ENCODE measurements at regions not wholly inside any gene's neighbourhood (a gene's known extent, or its start where the extent isn't known, plus 50 kb on each side); places are given as distances from the start of the nearest gene placed in this dataset.

GRCh38 chr21:31502537-31503143, 156.9 kb upstream of the SOD1 start (continued):
- no peak for TF ChIP-seq RELA (IDR thresholded peaks at IDR 0.05; ENCODE audit: borderline replicate concordance, partially characterized antibody)
- TF ChIP-seq ZBTB33 (IDR thresholded peaks at IDR 0.05) = no peak
- TF ChIP-seq RELB (IDR thresholded peaks at IDR 0.05; ENCODE audit: low read depth) = no peak

GRCh38 chr21:31501926-31502325, 157.6 kb upstream of the SOD1 start:
- H3K79me2 ChIP-seq (ENCODE audit: control insufficient read depth, insufficient read depth, low read length) = no peaks in the 10 kb centered on the region
- no peak overlapping the region for H3K4me2 ChIP-seq (ENCODE audit: control insufficient read depth, insufficient read depth)
- SMC1A ChIA-PET (ENCODE audit: uncharacterized antibody, unreplicated experiment) = no interaction called here
- POLR2A ChIA-PET = interaction anchor here (0.6 kb wide), 1 partner anchor 104 kb away, joined by 4 read pairs; no protein-coding TSS in a partner anchor
- FAIRE-seq = no peak
- CTCF ChIA-PET = interaction anchor here (1.3 kb wide), 1 partner anchor 79 kb away, joined by 4 read pairs; no protein-coding TSS in a partner anchor
- no peak for ATAC-seq
- H4K20me1 ChIP-seq (ENCODE audit: control insufficient read depth, insufficient read depth) = no peaks in the 10 kb centered on the region
- H3K27me3 ChIP-seq (replicated peaks in 1 of 2; ENCODE audit: control insufficient read depth in 2 of 2, insufficient read depth in 2 of 2, low read length in 1 of 2) = no peaks in the 10 kb centered on the region
- in situ Hi-C loops (cut with MboI) = no loop called here
- RAD21 ChIA-PET (ENCODE audit: unreplicated experiment) = interaction anchor here (1.0 kb wide), 1 partner anchor 79 kb away, joined by 5 read pairs; no protein-coding TSS in a partner anchor
- intact Hi-C loops (cut with micrococcal nuclease; ENCODE audit: unreplicated experiment) = no loop called here
- no peak overlapping the region for H3K4me3 ChIP-seq
- peaks cover 7% of the 10 kb centered on the region for H3K4me1 ChIP-seq (ENCODE audit: control insufficient read depth, insufficient read depth, low read length)
- H3K9ac ChIP-seq (ENCODE audit: control insufficient read depth, insufficient read depth, low read length) = no peak overlapping the region
- no peak overlapping the region for H2AFZ ChIP-seq (ENCODE audit: control insufficient read depth, low read depth, low read length)
- no peaks in the 10 kb centered on the region for H3K36me3 ChIP-seq (ENCODE audit: control insufficient read depth in 2 of 2, insufficient read depth in 2 of 2, low read length in 1 of 2)
- DNase-seq (ENCODE audit: low read depth, low spot score) = no peak
- no peaks in the 10 kb centered on the region for H3K9me3 ChIP-seq (replicated peaks; ENCODE audit: control insufficient read depth, insufficient read depth, low read length)
- no TSS peak for BruUV-seq (replicated peaks)
- no peak overlapping the region for H3K27ac ChIP-seq (ENCODE audit: control insufficient read depth, insufficient read depth)
- WGBS (ENCODE audit: insufficient coverage, insufficient replicate concordance, low lambda C conversion rate, missing lambda C conversion rate) = 50% methylated on average over 5 of the region's 5 CpGs
- TF ChIP-seq WRNIP1 (IDR thresholded peaks at IDR 0.05; ENCODE audit: borderline replicate concordance, low read depth, low read length) (no peak), GATAD2B (conservative IDR thresholded peaks at IDR 0.05; ENCODE audit: low read depth) (no peak), KDM1A (IDR thresholded peaks at IDR 0.05; ENCODE audit: borderline replicate concordance) (no peak), E2F8 (IDR thresholded peaks at IDR 0.05; ENCODE audit: low read depth, partially characterized antibody) (no peak), NFIC (IDR thresholded peaks at IDR 0.05; ENCODE audit: low read depth, low read length) (no peak), HDAC6 (IDR thresholded peaks at IDR 0.05; ENCODE audit: unreplicated experiment) (no peak), IKZF1 (conservative IDR thresholded peaks at IDR 0.05) (no peak), ASH2L (IDR thresholded peaks at IDR 0.05; ENCODE audit: borderline replicate concordance, low read depth) (no peak), MAX (IDR thresholded peaks at IDR 0.05; ENCODE audit: low read depth, low read length) (no peak), STAT3 (IDR thresholded peaks at IDR 0.05; ENCODE audit: low read depth, low read length) (no peak)
